ENCODE measurements at regions not wholly inside any gene's neighbourhood (a gene's known extent, or its start where the extent isn't known, plus 50 kb on each side); places are given as distances from the start of the nearest gene placed in this dataset.

GRCh38 chr9:126225611-126226609 lies 100.7 kb upstream of the MVB12B start:
- DNase-seq = no peak

- DNase-seq = no peak
These were observed 99.4 kb upstream of the MVB12B start for GRCh38 chr9:126226991-126227936.

GRCh38 chr9:126228111-126228780 lies 98.4 kb upstream of the MVB12B start:
- no peak for DNase-seq

- DNase-seq = peak; percentile 58 to 63
These were observed 97.7 kb upstream of the MVB12B start for GRCh38 chr9:126228781-126229444.

GRCh38 chr9:126229501-126229900 lies 97.1 kb upstream of the MVB12B start:
- DNase-seq = no peak

GRCh38 chr9:126230692-126231091 lies 95.9 kb upstream of the MVB12B start:
- no peak for DNase-seq

- no peak for DNase-seq
These were observed 94.2 kb upstream of the MVB12B start for GRCh38 chr9:126232461-126232860.

GRCh38 chr9:126233175-126233574 lies 93.5 kb upstream of the MVB12B start:
- DNase-seq = no peak

GRCh38 chr9:126233913-126234525 lies 92.6 kb upstream of the MVB12B start:
- DNase-seq = no peak

- DNase-seq = no peak
These were observed 91.8 kb upstream of the MVB12B start for GRCh38 chr9:126234681-126235335.

GRCh38 chr9:126235336-126236243 lies 91.0 kb upstream of the MVB12B start:
- DNase-seq = no peak

- DNase-seq = no peak
These were observed 90.4 kb upstream of the MVB12B start for GRCh38 chr9:126236273-126236672.

GRCh38 chr9:126238415-126238814 lies 88.2 kb upstream of the MVB12B start:
- DNase-seq = no peak

- no peak for DNase-seq
These were observed 87.1 kb upstream of the MVB12B start for GRCh38 chr9:126239515-126239914.

- DNase-seq = no peak
These were observed 85.8 kb upstream of the MVB12B start for GRCh38 chr9:126240835-126241234.

GRCh38 chr9:126248680-126249079 lies 77.9 kb upstream of the MVB12B start:
- no peak for DNase-seq

GRCh38 chr9:126261584-126262356 lies 64.9 kb upstream of the MVB12B start:
- no peak for DNase-seq

- no peak for DNase-seq
These were observed 63.9 kb upstream of the MVB12B start for GRCh38 chr9:126262738-126263137.

- no peak for DNase-seq
These were observed 56.1 kb upstream of the MVB12B start for GRCh38 chr9:126270556-126270955.
